Testis (tissue), 2 donors: ENCODE measurements at regions not wholly inside any gene's neighbourhood (a gene's known extent, or its start where the extent isn't known, plus 50 kb on each side); places are given as distances from the start of the nearest gene placed in this dataset.

Experiments used
- CTCF ChIP-seq, 3 experiments: fragments of 450-650 bp in 2 of 3; fragments of 200-600 bp in 1 of 3; sonication (generic) in 1 of 3; IDR thresholded peaks; one replicate each; pipeline ENCODE4 v1.5.1; 2016 to 2019; ENCODE audit warnings: antibody characterized with exemption in 3 of 3, mild to moderate bottlenecking in 2 of 3, moderate library complexity in 1 of 3
- POLR2A ChIP-seq: fragments of 450-650 bp; IDR thresholded peaks from one replicate; pipeline ENCODE4 v1.6.1; 2017; ENCODE audit warnings: antibody characterized with exemption, mild to moderate bottlenecking, moderate library complexity

GRCh38 chr21:15208786-15209185 is 144.0 kb upstream of the NRIP1 start:
- TF ChIP-seq POLR2A: no peak
- TF ChIP-seq CTCF (IDR thresholded peaks at IDR 0.05): no peak
